ENCODE measurements at regions not wholly inside any gene's neighbourhood (a gene's known extent, or its start where the extent isn't known, plus 50 kb on each side); places are given as distances from the start of the nearest gene placed in this dataset.
"Not testable (repeated sequence)": the region's sequence is repeated elsewhere in the genome, so short reads cannot be mapped to it uniquely, and the experiment has no call there.

DNA sequence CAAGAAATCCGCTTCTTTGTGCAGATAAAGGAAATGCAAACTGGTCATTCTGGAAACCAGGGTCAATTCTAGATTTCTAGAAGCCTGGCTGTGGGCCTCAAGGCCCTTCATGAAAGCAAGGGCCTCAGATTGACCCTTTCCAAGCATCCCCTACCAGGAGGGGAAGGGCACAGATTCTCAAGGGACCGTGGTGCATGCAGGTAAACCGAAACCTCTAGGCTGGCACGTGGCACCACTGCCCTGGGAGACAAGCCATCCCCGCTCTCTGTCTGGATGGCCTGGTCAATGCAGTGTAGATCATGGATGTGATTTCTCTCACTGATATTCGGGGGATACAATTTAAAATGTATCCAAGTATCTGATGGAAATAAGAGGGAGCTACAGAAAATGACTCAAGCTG is 69.4 kb downstream of the TOMM20 start:
- no peak for DNase-seq (ENCODE audit: low read depth, low spot score)

DNA sequence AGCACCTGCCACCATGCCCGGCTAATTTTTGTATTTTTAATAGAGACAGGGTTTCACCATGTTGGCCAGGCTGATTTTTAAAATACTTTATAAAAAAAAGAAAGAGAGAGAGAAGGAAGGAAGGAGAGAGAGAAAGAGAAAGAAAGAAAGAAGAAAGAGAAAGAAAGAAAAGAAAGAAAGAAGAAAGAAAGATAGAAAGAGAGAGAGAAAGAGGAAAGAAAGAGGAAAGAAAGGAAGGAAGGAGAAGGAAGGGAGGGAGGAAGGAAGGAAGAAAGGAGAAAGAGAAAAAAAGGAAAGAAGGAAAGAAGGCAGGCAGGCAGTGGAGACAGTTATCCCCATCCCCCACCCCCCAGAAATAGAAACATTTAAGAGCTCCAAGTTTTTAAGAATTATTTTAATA is 69.9 kb downstream of the TOMM20 start:
- no peak for DNase-seq (ENCODE audit: low read depth, low spot score)

DNA sequence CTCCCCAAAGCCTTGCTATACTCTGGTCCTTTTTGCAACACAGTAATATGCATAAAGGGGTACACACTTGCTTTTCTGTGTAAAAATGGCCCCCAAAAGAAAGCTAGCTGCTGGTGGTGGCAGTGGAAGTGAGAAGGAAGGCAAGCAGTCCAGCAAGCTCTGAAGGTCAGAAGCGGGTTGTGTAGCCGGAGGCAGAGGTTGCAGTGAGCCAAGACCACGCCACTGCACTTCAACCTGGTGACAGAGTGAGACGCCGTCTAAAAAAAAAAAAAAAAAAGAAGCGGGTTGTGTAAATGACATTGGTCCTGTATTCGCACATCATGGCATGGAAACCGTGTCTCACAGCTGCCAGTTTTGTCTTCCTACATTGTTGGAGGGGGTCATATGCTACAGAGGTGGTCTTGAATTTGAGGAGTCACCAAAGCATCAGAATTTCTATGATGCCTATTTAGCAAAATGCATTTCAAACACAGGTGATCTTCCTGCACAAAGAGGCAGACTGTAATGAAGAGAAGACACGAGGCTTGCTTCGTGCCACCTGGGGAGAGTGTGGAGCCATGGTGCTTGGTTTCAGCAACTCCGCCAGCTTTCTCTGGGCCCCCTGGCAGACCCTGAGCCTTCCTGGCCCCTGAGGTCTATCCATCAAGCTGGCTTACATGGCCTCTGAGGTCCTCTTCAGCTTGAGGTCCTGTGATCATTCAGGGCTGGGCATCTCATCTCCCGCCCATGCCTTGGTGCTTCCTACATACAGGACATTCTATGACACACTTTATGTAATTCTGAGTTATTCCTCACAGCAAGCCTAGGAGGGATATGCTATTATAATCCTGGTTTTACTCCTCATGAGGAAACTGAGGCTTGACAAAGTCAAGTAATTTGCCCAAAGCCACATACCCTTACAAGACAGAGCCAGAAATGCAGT is 71.0 kb downstream of the TOMM20 start:
- DNase-seq (ENCODE audit: low read depth, low spot score), result no peak

DNA sequence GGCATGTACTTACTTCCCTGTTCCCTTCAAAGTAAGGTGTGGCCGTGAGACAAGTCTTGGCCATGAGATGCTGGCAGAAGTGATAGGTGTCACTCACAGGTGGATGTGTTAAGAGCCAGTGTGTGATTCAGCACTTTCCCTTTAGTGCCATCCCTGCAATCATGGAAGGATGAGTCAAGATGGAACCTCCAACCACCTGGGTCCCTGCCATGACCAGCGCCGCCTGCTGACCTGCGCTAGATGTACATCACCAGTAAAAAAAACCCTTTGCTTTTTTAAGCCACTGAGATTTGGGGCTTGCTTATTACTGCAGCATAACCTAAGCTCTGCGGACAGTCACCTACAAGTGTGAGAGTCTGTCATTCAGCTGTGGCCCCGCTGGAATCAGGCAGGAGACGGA is 71.7 kb downstream of the TOMM20 start:
- no peak for DNase-seq (ENCODE audit: low read depth, low spot score)

DNA sequence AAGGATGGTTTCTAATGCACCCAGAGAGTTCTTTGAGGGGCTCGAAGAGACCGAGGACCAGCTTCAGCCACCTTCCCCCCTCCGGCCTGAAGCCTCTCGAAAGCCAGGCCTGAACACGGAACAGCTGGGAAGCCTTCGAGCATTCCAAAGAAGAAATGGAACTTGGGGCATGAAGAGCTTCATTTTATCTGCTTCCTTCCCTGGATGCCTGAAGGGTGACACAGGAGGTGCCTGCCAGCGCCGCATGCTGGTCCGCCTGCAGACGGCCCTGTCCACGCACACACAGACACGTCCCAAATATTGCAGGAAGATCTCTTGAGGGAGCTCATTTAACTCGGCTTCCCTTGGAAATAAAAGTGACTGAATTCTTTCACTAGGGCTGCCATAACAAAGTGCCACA is 73.7 kb downstream of the TOMM20 start:
- no peak for DNase-seq (ENCODE audit: low read depth, low spot score)

DNA sequence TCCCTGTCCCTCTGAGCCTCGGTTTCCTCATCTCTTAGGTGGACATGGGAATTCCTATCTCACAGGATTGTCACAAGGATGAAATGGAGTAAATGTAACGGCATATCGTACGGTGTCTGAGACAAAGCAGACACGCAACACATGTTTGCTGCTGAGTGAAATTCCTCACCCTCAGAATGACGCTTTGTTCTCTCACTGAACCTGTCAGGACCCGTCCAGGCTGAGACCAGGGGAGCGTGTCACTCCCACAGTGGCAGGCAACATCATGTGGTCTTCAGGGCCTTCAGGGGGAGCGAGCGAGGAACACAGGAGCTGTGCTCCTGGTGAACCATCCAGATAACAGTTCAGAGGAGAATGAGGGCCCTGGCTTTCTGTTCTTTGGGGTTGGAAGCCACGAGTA is 74.2 kb downstream of the TOMM20 start:
- no peak for DNase-seq (ENCODE audit: low read depth, low spot score)

DNA sequence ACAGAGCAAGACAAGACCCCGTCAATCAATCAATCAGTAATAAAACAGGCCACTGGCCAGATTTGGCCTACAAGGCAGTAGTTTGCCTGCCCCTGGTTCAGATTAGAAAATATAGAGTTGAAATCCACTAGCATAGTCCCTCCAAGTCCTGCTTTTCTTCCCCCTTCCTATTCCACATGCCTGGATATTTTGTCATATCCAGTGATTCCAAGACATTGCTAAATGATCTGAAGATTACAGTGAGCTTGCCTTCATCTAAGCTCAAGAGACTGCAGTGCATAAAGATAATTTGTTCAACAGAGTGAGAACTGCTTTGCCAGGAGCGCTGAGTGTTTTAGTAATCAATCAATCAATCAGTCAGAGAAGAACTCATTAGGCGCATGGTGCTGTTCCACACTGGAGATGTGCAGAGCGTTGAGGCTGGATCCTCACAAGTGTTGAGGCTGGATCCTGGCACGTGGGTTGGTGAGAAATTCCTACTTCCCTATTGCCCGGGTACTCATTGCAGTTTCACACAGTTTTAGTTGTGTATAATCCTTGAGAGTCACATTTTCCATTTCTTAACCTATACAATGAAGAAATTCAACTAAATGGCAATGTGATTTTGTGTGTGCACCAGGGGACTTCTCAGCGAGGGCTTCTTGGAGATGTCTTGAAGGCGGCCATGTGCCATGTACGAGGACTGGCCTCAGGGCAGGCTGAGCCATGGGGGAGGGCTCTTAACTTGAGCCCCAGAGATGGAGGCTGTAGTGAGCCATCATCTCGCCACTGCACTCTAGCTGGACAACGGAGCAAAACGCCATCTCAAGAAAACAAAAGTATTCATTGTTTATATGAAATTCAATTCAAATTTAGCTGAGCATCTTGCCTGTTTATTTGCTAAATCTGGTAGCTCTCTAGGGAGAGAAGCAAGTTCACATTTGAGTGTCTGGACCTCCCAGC is 76.3 kb downstream of the TOMM20 start:
- no peak for DNase-seq (ENCODE audit: low read depth, low spot score)

DNA sequence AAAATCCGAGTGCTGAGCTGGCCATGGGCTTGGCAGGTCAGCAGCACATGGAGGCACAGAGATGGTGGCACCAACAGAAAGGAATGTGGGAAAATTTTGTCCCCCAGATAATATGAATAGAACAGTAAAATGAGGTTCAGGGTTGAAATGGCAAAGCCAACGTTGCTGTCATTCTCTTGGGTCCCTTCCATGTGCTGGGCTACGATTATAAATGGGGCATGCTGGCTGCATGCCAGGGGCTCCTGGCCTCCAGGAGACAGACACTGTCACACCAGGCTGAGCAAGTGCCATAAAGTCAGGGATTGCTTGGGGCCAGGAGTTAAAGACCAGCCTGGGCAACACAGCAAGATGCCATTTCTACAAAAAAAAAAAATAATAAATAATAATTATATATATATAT is 77.1 kb downstream of the TOMM20 start:
- no peak for DNase-seq (ENCODE audit: low read depth, low spot score)

DNA sequence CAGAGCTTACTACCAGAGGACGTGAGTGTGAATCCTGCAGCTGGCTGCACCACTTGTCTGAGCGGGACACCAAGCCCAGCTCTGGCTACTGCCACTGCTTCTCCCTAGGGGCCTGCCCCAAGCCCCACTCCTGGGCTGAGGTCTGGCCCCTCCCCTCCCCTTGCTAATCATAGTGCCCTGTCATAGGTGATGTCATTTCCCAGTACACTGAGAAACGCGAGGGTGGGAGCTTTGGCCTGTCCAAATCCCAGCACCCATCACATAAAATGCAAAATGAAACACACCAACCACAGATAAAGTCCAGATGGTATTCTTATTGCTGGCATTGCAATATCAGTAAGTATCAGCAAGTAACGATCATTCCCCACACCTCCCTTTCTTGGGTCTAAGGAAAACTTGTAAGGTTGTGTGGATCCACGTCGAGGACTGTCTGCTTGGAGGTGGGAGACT is 77.7 kb downstream of the TOMM20 start:
- no peak for DNase-seq (ENCODE audit: low read depth, low spot score)

DNA sequence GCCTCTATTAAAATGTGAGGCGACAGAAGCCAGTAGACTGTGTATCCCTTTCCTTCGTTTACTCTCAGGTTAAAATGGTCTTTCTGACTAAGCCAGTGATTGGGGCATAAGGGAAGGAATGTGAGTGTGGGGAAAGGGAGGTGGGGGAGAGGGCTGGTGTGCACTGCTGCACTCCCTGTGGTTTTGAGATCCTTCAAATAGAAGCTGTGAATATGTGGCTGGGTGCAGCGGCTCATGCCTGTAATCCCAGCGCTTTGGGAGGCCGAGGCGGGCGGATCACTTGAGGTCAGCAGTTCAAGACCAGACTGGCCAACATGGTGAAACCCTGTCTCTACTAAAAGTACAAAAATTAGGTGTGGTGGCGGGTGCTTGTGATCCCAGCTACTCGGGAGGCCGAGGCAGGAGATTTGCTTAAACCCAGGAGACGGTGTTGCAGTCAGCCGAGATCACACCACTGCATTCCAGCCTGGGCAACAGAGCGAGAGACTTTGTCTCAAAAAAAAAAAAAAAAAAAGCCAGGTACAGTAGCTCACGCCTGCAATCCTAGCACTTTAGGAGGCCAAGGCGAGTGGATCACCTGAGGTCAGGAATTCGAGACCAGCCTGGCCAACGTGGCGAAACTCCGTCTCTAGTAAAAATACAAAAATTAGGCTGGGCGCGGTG is 78.8 kb downstream of the TOMM20 start:
- DNase-seq (ENCODE audit: low read depth, low spot score), result not testable (repeated sequence)

DNA sequence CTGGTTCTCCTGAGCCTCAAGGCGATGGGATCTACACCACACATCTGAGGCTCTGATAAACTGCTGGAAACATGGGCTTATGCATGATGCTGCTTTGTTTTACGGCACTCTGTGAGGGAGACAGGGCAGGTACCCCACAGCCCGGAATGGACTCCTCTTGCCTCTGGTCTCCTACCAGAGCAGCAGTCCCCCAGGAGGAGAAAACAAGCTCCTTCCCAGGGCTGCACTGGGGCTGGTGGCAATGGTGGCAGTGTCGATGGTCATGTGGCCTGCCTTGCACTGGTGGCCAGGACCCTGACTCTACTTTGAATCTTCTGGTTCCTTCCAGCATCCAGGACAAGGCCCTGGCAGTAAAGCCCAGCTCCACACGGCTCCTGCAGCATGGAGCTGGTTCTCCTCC is 79.4 kb downstream of the TOMM20 start:
- no peak for DNase-seq (ENCODE audit: low read depth, low spot score)

DNA sequence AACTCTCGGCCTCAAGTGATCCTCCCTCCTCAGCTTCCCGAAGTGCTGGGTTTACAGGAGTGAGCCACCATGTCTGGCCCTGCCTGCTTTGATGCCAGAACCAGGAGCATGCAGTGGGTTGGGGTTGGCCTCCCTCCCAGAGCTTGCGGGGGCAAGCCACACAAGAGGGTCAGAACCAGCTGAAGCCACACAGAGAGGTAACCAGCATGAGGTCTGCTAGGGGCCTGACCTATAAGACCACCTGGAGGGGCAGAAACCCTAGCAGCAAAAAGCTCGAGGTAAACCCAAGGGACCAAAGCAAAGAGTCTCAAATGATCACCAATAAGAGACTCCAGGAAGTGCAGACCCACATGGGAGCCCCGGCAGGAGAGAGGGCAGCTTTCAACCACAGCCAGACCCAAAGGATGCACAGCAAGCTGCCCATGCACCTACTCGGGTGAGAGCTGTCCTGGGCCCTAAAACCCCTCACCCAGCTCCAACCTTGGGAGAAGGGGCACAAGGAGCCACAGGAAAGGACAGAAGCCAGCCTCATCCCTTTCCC is 81.2 kb downstream of the TOMM20 start:
- no peak for DNase-seq (ENCODE audit: low read depth, low spot score)

DNA sequence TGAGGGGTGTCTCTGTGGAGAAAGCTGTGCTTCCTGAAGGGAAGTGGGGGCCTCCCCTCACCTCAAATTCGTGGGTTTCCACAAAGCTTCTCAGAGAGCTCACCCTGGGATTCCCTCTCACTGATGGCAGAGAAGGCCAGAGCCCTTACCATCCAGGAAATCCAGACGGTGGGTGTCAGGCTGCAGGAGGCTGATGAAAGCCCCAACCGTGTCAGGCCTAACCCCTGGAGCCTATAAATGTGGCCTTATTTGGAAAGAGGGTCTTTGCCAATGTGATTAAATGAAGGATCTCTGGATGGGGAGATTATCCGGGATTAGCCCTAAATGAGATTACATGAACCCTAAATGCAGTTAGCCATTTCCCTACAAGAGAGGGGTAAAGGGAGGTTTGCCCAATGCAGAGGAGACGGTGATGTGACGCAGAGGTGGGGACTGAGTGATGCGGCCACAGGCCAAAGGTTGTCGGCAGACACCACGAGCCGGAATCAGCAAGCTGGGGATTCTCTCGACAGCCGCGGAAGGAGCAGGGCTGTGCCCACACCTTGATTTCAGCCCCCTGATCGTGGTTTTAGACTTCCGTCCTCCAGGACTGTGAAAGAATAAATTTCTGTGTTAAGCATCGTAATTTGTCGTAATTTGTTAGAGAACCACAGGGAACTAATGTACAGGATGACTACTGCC is 82.6 kb downstream of the TOMM20 start:
- no peak for DNase-seq (ENCODE audit: low read depth, low spot score)

DNA sequence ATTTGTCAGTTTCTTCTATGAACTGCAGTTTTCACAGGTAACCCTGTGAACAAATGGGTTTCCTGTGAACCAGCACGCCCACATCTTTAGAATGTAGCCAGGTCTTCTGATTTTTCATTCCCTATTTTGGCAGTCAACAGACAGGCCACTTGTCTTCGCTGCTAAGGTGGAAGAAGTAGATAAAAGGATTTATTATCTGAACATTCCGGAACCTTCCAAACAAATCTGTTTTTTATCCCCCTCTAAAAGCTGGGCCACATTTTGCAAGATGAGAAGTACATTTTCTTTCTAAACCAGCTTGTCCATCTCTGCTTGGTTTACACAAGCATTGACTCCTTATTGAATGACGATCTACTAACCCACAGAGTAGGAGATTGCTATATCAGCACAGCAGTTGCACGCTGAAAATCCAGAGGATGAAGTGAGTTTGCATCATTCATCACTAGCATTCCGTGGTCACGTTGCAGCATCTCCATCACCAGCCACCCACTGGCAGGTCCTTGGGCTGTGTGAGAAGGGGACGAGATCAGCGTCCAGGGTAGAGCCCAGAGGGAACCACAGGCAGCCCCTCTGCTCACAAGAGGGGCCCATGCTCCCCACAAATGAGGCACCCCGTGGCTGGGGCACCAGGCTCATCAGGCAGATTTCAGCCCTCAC is 83.5 kb downstream of the TOMM20 start:
- DNase-seq (ENCODE audit: low read depth, low spot score), result no peak

DNA sequence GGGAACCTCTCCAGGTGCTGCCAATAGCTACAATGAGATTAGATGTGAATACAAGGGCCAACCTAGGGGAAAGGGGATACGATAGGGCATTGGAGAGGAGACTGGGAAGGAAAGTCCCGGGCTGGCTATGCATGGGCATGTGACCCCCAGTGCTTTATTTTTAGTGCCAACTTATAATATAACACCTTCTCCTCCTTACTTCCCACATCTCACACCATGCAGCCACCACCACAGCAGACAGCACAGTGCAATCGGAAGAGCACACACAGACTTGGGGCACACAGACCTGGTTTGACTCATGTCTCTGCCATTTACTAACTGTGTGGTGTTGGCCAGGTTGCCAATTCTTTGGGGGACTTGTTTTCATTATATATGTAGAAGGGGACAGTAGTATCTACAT is 85.4 kb downstream of the TOMM20 start:
- DNase-seq (ENCODE audit: low read depth, low spot score), result no peak

DNA sequence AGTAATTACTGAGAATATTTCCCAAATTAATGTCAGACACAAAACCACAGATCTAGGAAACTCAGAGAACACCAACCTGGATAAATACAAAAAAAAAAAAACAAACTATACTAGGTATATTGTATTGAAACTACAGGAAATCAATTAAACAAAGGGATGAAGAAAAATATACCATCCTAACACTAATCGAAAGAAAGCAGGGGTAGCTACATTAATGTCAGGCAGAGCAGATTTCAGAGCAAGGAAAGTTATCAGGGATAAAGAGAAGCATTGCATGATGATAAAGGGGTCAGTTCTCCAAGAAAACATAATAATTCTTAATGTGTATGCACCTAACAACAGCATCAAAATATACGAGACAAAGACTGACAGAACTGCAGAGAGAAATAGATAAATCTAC is 89.9 kb downstream of the TOMM20 start:
- no peak for DNase-seq (ENCODE audit: low read depth, low spot score)

DNA sequence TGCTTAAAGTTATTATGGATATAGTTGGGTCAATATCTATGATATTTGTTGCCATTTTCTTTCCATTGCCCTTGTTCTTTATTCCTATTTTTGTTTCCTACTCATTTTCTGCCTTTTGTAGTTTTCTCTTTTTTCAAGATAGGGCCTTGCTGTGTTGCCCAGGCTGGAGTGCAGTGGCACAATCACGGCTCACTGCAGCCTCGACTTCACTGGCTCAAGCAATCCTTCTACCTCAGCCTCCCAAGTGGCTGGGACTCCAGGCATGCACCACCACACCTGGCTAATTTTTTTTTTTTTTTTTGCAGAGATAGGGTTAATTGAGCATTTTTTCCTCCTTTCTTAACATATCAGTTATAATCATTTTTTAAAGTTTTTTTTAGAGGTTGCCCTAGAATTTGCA is 92.7 kb downstream of the TOMM20 start:
- DNase-seq (ENCODE audit: low read depth, low spot score), result no peak

DNA sequence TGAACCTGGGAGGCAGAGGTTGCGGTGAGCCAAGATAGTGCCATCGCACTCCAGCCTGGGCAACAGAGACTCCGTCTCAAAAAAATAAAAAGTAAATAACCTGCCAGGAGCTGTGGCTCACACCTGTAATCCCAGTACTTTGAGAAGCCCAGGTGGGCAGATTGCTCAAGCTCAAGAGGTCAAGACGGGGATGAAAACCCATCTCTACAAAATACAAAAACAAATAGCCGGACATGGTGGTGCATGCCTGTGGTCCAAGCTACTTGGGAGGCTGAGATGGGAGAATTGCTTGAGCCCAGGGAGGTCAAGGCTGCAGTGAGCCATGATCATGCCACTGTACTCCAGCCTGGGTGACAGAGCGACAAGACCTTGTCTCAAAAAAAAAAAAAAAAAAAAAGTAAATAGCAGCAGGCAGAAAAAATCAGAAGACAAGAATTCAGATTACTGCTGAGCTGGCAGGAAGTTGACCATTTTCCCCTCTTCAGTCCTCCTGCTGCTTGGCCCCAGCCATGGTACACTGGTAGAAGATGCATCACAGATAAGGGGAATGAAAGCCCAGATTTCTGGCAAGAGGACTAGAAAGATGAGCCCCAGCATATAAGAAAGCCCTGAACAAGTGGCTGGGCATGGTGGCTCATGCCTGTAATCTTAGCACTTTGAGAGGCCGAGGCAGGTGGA is 97.6 kb downstream of the TOMM20 start:
- no peak for DNase-seq (ENCODE audit: low read depth, low spot score)

DNA sequence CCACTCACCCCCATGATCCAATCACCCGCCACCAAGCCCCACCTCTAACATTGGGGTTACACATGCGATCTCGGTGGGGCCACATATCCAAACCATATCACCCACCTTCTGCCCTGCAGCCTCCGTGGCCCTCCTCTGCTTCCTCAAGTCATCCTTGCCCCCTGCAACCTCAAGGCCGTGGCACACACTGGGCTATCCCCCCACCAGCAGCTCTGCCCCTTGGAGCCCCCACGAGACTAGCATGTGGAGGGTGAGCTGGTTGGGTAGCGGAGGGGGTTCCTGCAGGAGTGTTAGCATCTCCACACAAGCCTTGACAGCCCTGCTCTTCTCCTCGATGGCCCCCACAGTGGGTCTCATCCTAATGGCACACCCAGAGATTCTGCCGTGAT is 100.8 kb downstream of the TOMM20 start:
- no peak for DNase-seq (ENCODE audit: low read depth, low spot score)

All from activated CD4-positive, CD25-positive, alpha-beta regulatory T cell treated with anti-CD3 and anti-CD28 coated beads, Interleukin-2, amount 50 U/mL, for 16 hours (primary cell).